Activated CD8-positive, alpha-beta T cell treated with anti-CD3 and anti-CD28 coated beads for 36 hours (primary cell): ENCODE measurements at regions not wholly inside any gene's neighbourhood (a gene's known extent, or its start where the extent isn't known, plus 50 kb on each side); places are given as distances from the start of the nearest gene placed in this dataset.
"Not testable (repeated sequence)": the region's sequence is repeated elsewhere in the genome, so short reads cannot be mapped to it uniquely, and the experiment has no call there.

Experiments used
- ATAC-seq: fragments of 200-7000 bp; cut with Tn5 transposase; one replicate; pipeline ENCODE4 v1.10.0; 2021; ENCODE audit warnings: mild to moderate bottlenecking, moderate library complexity
- CTCF ChIA-PET: fragments of 350-600 bp; sonication (Branson Sonifier 250); formaldehyde crosslinking; loops from one replicate; lab custom pipeline; 2021; ENCODE audit warnings: antibody characterized with exemption; lab: Charles Lee
- POLR2A ChIA-PET: fragments of 350-600 bp; sonication (Branson Sonifier 250); formaldehyde crosslinking; loops from one replicate; lab custom pipeline; 2021; ENCODE audit warnings: antibody characterized with exemption; lab: Charles Lee
- DNase-seq: peaks from one replicate; pipeline ENCODE4 v3.0.0-alpha.2; 2020
- H3K27ac Mint-ChIP-seq: one replicate; pipeline ENCODE4 v1.8.0; 2021; ENCODE audit warnings: mild to moderate bottlenecking, mixed read lengths
- H3K27me3 Mint-ChIP-seq: one replicate; pipeline ENCODE4 v1.8.0; 2021; ENCODE audit warnings: mixed read lengths
- H3K36me3 Mint-ChIP-seq: one replicate; pipeline ENCODE4 v1.8.0; 2021; ENCODE audit warnings: low read depth, mixed read lengths
- H3K4me1 Mint-ChIP-seq: one replicate; pipeline ENCODE4 v1.8.0; 2021; ENCODE audit warnings: low read depth, mixed read lengths
- H3K4me3 Mint-ChIP-seq: one replicate; pipeline ENCODE4 v1.8.0; 2021; ENCODE audit warnings: mild to moderate bottlenecking, moderate library complexity, mixed read lengths
- H3K9me3 Mint-ChIP-seq: one replicate; pipeline ENCODE4 v1.8.0; 2021; ENCODE audit warnings: mixed read lengths
- CTCF ChIP-seq: fragments of 200-600 bp; IDR thresholded peaks from one replicate; pipeline ENCODE4 v1.8.0; 2022; ENCODE audit warnings: antibody characterized with exemption, mild to moderate bottlenecking
- intact Hi-C: fragments of 100-400 bp; cut with micrococcal nuclease; formaldehyde crosslinking; loops from one replicate; pipeline ENCODE4 v1.10.0; 2022

GRCh38 chr6:74597266-74597665, 608.6 kb downstream of the COL12A1 start:
- DNase-seq (no peak), ATAC-seq (no peak)
- Mint-ChIP-seq H3K27ac (no peak overlapping the region), H3K9me3 (peaks cover 5% of the 10 kb centered on the region), H3K36me3 (no peaks in the 10 kb centered on the region), H3K4me1 (no peaks in the 10 kb centered on the region), H3K27me3 (no peaks in the 10 kb centered on the region), H3K4me3 (no peak overlapping the region)
- ChIA-PET CTCF (no interaction called here), POLR2A (no interaction called here)
- no peak for TF ChIP-seq CTCF
- intact Hi-C loops, result no loop called here

GRCh38 chr6:74596588-74596987, 609.3 kb downstream of the COL12A1 start:
- POLR2A ChIA-PET, result no interaction called here
- Mint-ChIP-seq H3K9me3 (peaks cover 5% of the 10 kb centered on the region), H3K4me3 (no peak overlapping the region), H3K36me3 (no peaks in the 10 kb centered on the region), H3K27ac (no peak overlapping the region), H3K27me3 (no peaks in the 10 kb centered on the region), H3K4me1 (no peaks in the 10 kb centered on the region)
- intact Hi-C loops, result no loop called here
- TF ChIP-seq CTCF, result no peak
- DNase-seq (no peak), ATAC-seq (no peak)
- CTCF ChIA-PET, result no interaction called here

GRCh38 chr6:74594350-74594749, 611.5 kb downstream of the COL12A1 start:
- H3K36me3 Mint-ChIP-seq, CTCF ChIA-PET, POLR2A ChIA-PET: not testable (repeated sequence)

GRCh38 chr6:74588094-74588832, 617.6 kb downstream of the COL12A1 start:
- CTCF ChIA-PET, result no interaction called here
- DNase-seq, result no peak
- peaks cover 5% of the 10 kb centered on the region for H3K9me3 Mint-ChIP-seq

More at GRCh38 chr6:74594350-74594749, 611.5 kb downstream of the COL12A1 start:
- intact Hi-C loops, H3K27ac Mint-ChIP-seq, H3K4me3 Mint-ChIP-seq, H3K27me3 Mint-ChIP-seq, H3K9me3 Mint-ChIP-seq, DNase-seq, ATAC-seq, H3K4me1 Mint-ChIP-seq: not testable (repeated sequence)

GRCh38 chr6:74587386-74587785, 618.5 kb downstream of the COL12A1 start:
- ChIA-PET POLR2A (no interaction called here), CTCF (no interaction called here)
- Mint-ChIP-seq H3K27ac (no peak overlapping the region), H3K27me3 (peaks cover 2% of the 10 kb centered on the region), H3K36me3 (no peaks in the 10 kb centered on the region), H3K4me1 (no peaks in the 10 kb centered on the region), H3K9me3 (no peaks in the 10 kb centered on the region), H3K4me3 (no peak overlapping the region)
- intact Hi-C loops, result no loop called here
- TF ChIP-seq CTCF, result no peak
- ATAC-seq (no peak), DNase-seq (no peak)

More at GRCh38 chr6:74588094-74588832, 617.6 kb downstream of the COL12A1 start:
- Mint-ChIP-seq H3K4me1 (no peaks in the 10 kb centered on the region), H3K36me3 (no peaks in the 10 kb centered on the region), H3K27me3 (no peaks in the 10 kb centered on the region), H3K27ac (no peak overlapping the region), H3K4me3 (no peak overlapping the region)
- intact Hi-C loops, result no loop called here
- TF ChIP-seq CTCF, result no peak
- POLR2A ChIA-PET, result no interaction called here
- no peak for ATAC-seq
